Psoas muscle (tissue), 7 donors: ENCODE measurements at regions not wholly inside any gene's neighbourhood (a gene's known extent, or its start where the extent isn't known, plus 50 kb on each side); places are given as distances from the start of the nearest gene placed in this dataset.
A peak's percentile ranks its signal among the peaks of the same experiment; 100 is the strongest.

Experiments
- ATAC-seq, 4 donors: fragments of 200-7000 bp; cut with Tn5 transposase; one replicate each; pipeline ENCODE4 v1.9.1; 2020; ENCODE audit warnings: moderate library complexity in 3 of 4, mild to moderate bottlenecking in 2 of 4
- DNase-seq, 2 donors: peaks; one replicate each; pipeline ENCODE4 v3.0.0-alpha.2; 2020
- H3K27ac ChIP-seq: fragments of 200-600 bp; one replicate; pipeline ENCODE4 v1.8.0; 2022
- H3K27me3 ChIP-seq, 3 donors: fragments of 200-600 bp in 1 of 3; one replicate each; pipeline versions ENCODE4 v1.6.1 to v1.8.0; 2013 to 2022; ENCODE audit warnings: low read length in 2 of 3, mild to moderate bottlenecking in 2 of 3, moderate library complexity in 1 of 3; ENCODE audit not compliant: insufficient read depth in 3 of 3
- H3K36me3 ChIP-seq, 2 donors: fragments of 200-600 bp in 1 of 2; one replicate each; pipeline versions ENCODE4 v1.6.1 to v1.8.0; 2013 to 2022; ENCODE audit warnings: low read depth in 1 of 2, mild to moderate bottlenecking in 1 of 2, moderate library complexity in 1 of 2; ENCODE audit not compliant: insufficient read depth in 1 of 2
- H3K4me1 ChIP-seq: fragments of 200-600 bp; one replicate; pipeline ENCODE4 v1.8.0; 2022
- H3K4me3 ChIP-seq: fragments of 200-600 bp; one replicate; pipeline ENCODE4 v1.8.0; 2022; ENCODE audit warnings: mild to moderate bottlenecking
- H3K9me3 ChIP-seq: fragments of 200-600 bp; one replicate; pipeline ENCODE4 v1.8.0; 2022
- CTCF ChIP-seq: fragments of 200-600 bp; IDR thresholded peaks from one replicate; pipeline ENCODE4 v1.8.0; 2022; ENCODE audit warnings: antibody characterized with exemption
- WGBS, 3 donors: extraction: QIAGEN DNeasy Blood & Tissue Kit; methylation state at CpG; one replicate each; pipeline versions ENCODE4 v1.1.6 to v1.1.7; 2013; 5-methylcytosine and 5-hydroxymethylcytosine counted together
- intact Hi-C, 2 donors: fragments of 100-400 bp; cut with DNase I; formaldehyde crosslinking; loops; one replicate each; pipeline versions ENCODE4 v1.11.0 to v1.14.2; 2022
- donor health status: healthy with polysubstance abuse.
- donor health status: DM: no; HTN: no; CAD: no; lungs with moderate emphysema.
- donor health status: Bipolar disorder and iron deficiency.
- donor health status: healthy.
- donor health status: DM: yes; HTN: yes; CAD: no.
- donor health status: DM: no; HTN: no; CAD: no.
- donor health status: DM: yes; HTN: yes; CAD: no.

GRCh38 chr4:136471051-136471450 lies 1061.2 kb downstream of the PCDH18 start:
- intact Hi-C loops, result no loop called here
- H3K4me1 ChIP-seq, result no peaks in the 10 kb centered on the region
- whole genome bisulfite sequencing, 3 donors, result 81 to 86% (median 83%) methylated on average over 2 of the region's 2 CpGs
- no peak overlapping the region for H3K27ac ChIP-seq
- no peaks in the 10 kb centered on the region for H3K27me3 ChIP-seq
- peaks cover 6% of the 10 kb centered on the region for H3K9me3 ChIP-seq
- no peak for TF ChIP-seq CTCF
- no peak for ATAC-seq
- DNase-seq, result no peak
- no peaks in the 10 kb centered on the region for H3K36me3 ChIP-seq
- no peak overlapping the region for H3K4me3 ChIP-seq

- TF ChIP-seq CTCF, result no peak
- ATAC-seq (no peak), DNase-seq (no peak)
- Histone ChIP-seq H3K36me3 (no peaks in the 10 kb centered on the region), H3K27me3 (no peaks in the 10 kb centered on the region), H3K27ac (no peak overlapping the region), H3K9me3 (peaks cover 6% of the 10 kb centered on the region), H3K4me3 (no peak overlapping the region), H3K4me1 (no peaks in the 10 kb centered on the region)
- intact Hi-C loops, result no loop called here
- WGBS, 3 donors, result 93 to 95% (median 95%) methylated on average over 1 of the region's 1 CpG
Observed at GRCh38 chr4:136465691-136466090, 1066.6 kb downstream of the PCDH18 start.

GRCh38 chr4:136463941-136464340 lies 1068.4 kb downstream of the PCDH18 start:
- 83 to 95% (median 92%) methylated on average over 1 of the region's 1 CpG for WGBS, 3 donors
- no peak for ATAC-seq
- H3K9me3 ChIP-seq, result peaks cover 6% of the 10 kb centered on the region

GRCh38 chr4:136461533-136461932 lies 1070.8 kb downstream of the PCDH18 start:
- no peaks in the 10 kb centered on the region for H3K27me3 ChIP-seq
- H3K9me3 ChIP-seq, result no peaks in the 10 kb centered on the region
- ATAC-seq, result no peak
- no peak overlapping the region for H3K27ac ChIP-seq
- DNase-seq, result no peak
- H3K4me3 ChIP-seq, result no peak overlapping the region
- TF ChIP-seq CTCF, result no peak
- no peaks in the 10 kb centered on the region for H3K36me3 ChIP-seq
- intact Hi-C loops, result no loop called here
- 94 to 95% (median 95%) methylated on average over 6 of the region's 6 CpGs for WGBS, 3 donors
- H3K4me1 ChIP-seq, result no peaks in the 10 kb centered on the region

More at GRCh38 chr4:136463941-136464340, 1068.4 kb downstream of the PCDH18 start:
- H3K36me3 ChIP-seq, result no peaks in the 10 kb centered on the region
- TF ChIP-seq CTCF, result no peak
- DNase-seq, result no peak
- intact Hi-C loops, result no loop called here
- no peak overlapping the region for H3K4me3 ChIP-seq
- H3K27ac ChIP-seq, result no peak overlapping the region
- H3K27me3 ChIP-seq, result no peaks in the 10 kb centered on the region
- H3K4me1 ChIP-seq, result no peaks in the 10 kb centered on the region

- H3K9me3 ChIP-seq, result no peaks in the 10 kb centered on the region
- no peaks in the 10 kb centered on the region for H3K27me3 ChIP-seq
- no peaks in the 10 kb centered on the region for H3K4me1 ChIP-seq
- WGBS, 3 donors, result 79 to 93% (median 87%) methylated on average over 4 of the region's 4 CpGs
- H3K27ac ChIP-seq, result no peak overlapping the region
- intact Hi-C loops, result no loop called here
- ATAC-seq (no peak), DNase-seq (peak in 1 of 2 donors; percentile 19)
- H3K4me3 ChIP-seq, result no peak overlapping the region
- no peaks in the 10 kb centered on the region for H3K36me3 ChIP-seq
- no peak for TF ChIP-seq CTCF
Observed at GRCh38 chr4:136458326-136458725, 1074.0 kb downstream of the PCDH18 start.
